ENCODE measurements at regions not wholly inside any gene's neighbourhood (a gene's known extent, or its start where the extent isn't known, plus 50 kb on each side); places are given as distances from the start of the nearest gene placed in this dataset.

DNA sequence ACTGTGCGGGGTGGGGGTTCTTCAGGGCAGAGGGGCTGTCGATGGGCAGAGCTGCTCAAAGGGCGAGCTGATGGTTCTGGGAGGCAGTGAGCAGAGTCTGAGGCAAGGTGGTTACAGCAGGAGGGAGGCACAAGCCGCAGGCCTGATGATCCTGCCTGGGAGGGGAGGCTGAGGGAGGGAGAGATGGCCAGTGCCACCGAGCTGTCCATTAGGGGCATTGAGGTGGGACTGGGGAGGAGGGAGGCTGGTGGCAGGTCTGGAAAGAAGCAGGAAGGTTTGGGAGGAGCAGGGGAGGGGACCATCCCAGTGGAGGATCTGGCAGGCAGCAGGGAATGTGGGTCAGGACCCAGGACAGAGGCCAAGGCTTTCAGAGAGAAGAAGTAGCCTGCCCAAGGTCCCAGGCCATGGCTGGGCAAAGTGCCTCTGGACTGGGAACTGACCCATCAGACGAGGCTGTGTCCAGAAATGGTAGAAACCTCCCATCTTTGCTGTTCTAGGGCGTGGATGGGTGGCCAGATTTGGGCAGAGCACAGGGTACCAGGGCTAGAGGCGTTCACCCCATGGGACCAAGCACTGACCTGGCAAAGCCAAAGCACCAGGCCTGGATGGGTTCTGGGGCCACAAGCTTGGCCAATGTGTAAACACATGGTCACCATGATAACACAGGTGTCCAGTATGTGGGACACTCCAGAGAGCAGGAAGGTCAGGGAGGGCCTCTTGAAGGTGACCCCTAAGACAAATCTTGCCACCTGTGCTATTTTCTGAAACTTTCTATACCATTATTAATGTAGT lies 55.5 kb downstream of the INHBB start:
- no peak for DNase-seq

DNA sequence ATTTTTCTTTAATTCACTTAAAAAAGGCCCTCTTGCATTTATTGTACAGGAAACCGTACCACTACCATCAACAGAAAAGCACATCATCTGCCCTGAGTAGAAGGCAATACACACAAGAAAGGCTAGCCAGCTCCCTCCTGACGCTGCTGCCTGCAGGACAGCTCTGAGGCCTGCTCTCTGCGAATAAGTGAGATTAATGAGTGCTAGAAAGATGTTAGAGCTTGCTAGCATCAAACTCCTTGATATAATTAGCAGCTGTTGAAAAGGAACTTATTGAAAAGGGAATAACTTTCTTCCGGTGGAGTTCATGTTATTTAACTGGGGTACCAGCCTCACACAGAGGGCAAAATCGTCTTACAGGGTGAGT lies 56.1 kb downstream of the INHBB start:
- no peak for DNase-seq

DNA sequence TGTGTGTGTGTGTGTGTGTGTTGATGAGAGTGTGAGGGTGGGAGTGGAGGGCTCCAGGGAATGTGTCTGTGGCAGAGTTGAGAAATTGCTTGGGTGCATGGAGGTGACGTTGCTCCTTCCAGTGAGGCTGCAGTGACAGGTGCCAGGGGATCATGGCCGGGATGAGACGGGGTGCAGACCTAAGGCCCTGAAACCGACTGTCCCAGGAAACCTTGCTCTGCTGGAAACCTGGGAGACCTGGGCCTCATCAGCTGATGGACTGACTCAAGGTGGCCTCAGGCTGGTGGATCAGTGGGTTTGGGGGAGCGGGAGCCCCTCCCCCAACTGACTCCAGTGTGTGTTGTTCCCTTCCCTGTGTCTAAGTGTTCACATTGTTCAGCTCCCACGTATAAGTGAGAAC lies 56.6 kb downstream of the INHBB start:
- DNase-seq: no peak

DNA sequence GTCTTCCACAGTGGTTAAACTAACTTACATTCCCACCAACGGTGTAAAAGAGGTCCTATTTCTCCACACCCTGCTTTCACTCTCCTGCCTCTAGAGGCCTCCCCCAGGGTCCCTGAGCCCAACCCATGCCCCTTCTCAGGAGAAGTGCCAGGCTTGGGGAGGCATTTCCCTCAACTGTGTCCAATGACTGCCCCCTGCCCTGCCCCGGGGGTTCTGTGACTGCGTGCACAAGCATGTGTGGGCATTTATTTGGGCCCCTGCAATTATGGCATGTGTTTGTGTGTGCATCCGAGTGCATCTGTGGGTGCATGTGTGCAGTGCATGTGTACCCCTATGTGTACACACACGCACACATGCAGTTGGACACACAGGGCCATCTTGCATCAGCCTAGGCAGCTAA lies 57.3 kb downstream of the INHBB start:
- DNase-seq: no peak

DNA sequence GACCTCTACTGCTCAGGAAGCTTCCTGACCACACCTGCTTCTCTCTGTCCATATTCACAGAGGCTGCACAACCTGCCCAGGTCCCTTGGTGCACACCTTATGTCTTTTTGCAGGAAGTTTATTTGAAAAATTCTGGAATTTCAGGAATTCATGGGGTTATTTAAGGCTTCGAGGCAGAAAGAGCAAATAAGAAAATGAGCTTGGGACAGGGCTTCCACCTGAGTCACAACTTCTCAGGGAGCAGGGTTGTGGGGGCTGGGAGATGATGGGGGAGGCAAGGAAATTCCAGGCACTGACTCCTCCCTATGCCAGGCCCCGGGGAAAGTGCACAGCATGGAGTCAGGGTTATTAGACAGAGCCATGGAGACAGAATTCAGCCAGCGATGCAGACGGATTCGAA lies 57.7 kb downstream of the INHBB start:
- DNase-seq: no peak

DNA sequence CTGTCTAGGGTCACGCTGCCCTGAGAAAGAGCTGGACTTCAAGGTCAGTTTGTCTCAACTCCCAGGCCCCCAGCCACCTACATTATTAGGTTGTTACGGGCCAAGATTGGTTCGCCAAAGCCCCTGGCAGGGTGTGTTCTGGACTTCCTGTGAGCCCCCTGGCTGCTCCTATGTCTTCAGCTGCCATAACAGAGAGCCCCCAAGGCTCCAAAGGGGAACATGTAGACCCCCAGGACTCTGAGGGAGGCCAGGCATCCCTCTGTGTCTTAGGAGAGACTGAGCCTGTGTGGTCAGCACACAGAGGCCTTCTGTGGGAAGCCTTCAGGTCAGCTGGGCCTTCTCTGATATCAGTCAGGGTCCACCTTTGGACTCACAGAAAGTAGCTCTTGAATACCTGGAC lies 58.3 kb downstream of the INHBB start:
- no peak for DNase-seq

DNA sequence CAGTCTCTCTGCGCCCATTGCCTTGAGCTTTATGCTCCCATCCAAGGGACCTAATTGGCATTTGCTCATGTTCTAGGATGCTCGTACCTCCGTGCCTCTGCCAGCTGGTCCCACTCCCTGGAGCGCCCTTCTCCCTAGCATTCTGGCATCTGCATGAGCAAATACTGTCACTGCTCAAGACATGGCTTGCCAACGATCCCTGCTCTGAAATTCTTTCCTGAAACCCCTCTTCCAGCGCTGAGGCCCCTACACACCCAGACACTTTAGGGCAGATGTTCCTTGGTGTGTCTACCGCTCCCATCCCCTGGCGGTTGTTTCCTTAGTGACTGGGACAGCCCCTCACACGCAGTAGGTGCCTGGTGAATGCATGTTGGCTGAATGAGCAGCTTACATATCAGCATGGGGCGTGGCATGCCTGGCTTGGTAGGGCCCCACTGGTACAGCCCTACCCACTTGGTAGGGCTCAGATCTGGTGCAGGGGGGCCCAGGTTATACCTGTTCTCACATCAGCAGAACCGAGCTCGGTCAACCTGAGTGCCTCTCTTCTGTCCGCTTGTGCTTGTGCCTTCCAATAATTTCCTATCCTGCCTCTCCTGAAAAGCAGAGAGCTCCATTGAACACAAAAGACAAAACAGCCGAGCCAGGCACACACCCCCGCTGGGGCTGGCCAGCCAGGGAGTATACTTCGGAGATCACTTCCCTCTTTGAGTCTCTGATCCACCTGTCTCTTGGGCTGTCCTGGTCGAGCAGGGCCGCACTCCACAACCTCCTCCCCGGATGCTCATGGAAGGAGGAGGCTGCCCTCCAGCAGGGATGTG lies 59.2 kb downstream of the INHBB start:
- no peak for DNase-seq

DNA sequence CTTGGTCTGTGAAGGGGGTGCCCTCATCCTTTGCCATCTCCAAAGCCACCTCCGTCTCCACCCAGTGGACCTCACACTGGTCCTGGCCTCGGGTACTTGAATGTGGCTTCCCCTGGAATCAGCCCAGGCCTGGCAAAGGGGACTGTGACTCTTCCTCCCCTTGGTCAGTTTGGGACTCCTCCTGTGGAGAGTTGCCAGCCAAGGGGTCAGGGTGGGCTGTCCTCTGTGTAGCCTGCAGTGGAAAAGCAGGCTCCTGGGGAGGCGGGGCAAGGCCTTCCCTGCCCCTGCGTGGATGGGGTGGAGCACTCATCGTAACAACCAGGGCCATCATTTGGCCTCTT lies 59.8 kb downstream of the INHBB start:
- no peak for DNase-seq

DNA sequence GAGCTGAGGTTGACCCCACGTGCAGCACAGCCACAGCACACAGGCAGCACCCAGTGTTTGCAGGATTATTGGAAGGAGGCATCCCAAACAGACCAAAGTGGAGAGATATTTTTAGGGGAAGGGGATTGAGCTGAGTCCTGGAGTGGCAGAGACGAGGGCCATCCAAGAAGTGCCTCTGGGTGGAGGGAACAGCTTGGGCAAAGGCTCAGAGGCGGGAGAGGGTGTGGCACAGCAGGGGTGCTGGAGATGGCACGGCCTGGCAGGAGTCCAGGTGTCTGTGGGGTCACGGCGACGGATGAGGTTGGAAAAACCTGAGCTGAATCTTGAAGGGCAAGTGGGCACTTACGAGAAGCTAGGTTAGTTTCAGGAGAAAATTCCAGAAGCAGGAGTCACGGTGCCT lies 60.6 kb downstream of the INHBB start:
- no peak for DNase-seq

DNA sequence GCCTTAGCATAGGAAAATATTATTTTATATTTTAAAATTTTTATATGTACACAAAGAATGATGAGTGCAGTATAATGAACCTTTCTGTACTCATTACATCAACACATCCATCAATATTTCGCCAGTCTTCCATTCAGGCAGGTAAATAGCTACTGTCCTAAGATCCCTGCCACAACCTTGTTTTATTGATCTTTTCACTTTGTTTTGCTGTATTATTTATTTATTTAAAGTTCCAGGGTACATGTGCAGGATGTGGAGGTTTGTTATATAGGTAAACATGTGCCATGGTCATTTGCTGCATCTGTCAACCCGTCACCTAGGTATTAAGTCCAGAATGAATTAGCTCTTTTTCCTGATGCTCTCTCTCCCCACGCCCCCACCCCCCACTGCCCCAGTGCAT lies 64.6 kb downstream of the INHBB start:
- DNase-seq: no peak

DNA sequence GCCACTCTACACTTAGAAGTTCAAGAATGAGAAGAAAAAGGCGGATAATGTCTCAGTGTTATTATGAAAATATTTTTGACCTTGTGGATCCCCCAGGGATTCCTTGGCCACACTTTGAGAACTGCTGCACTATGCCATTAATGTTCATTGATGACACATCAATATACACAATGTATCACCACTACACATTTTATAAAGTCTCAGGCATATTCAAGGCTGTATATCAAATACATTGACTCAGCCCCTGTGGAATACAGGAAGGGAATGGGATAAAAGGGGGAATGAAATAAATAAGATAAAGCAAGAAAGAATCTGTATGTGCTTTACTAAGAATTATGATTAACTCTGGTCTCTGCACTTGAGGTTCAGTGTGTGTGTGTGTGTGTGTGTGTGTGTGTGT lies 69.1 kb downstream of the INHBB start:
- no peak for DNase-seq

DNA sequence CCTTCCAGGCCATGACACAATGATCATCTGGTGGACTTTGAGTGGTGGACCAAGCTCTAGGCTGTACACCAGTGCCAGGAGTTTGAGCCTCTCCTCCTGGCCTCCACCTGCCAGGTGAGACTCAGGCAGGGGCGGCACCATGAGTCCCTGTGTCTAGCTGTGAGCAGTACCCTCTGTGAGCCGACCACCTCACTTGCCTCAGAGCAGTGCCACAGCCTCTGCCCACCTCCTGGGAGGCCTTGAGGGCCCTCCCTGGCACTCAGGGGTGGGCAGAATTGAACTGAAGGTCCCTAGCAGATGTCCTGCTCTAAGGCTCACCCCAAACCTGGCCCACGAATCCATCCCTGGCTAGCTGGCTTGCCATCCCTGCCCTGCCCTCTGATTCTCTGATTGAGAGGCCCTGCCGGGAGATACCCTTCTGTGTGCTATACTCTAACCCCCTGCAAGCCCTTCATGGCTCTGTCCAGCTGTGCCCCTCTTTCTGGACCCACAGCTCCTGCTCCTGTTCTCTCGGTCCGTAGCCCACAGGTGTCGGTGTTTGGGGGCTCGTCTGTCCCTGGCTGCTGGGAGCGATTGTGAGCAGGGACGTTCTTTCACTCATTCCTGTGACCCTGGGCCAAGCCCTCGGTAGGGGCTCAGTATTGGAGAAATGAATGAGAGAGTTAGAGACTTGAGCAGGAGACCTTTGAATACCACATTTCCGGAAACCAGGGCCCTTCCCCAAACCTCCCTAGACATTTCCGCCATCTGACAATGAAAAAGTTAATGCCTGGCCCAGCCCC lies 70.0 kb downstream of the INHBB start:
- no peak for DNase-seq

DNA sequence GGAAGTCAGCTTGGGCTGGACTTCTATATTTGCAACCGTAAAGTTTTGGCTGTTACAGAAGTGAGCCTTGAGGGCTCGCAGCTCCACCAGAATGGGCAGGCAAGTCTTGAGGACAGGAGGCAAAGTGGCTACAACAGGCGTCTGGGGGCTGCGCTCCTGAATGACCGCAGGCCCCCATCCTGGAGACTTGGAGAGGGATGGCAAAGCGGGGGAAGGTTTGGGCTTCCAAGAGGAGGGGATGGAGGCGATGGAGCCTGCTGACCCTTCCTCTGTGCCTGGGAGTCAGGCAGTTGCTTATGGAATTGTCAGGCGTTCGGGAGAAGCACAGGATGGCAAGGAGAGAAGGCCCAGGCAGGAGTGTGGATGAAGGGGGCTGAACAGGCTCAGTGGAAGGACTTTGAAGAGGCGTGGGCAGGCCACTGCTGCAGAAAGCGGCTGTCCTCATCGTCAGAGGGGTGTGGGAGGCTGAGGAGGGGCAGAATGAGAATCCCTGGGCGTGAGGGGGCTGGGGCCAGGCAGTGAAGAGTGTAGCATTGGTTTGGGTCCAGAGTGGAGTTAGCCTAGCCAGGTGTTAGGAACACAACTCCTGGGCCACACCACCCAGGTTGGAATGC lies 72.3 kb downstream of the INHBB start:
- no peak for DNase-seq

DNA sequence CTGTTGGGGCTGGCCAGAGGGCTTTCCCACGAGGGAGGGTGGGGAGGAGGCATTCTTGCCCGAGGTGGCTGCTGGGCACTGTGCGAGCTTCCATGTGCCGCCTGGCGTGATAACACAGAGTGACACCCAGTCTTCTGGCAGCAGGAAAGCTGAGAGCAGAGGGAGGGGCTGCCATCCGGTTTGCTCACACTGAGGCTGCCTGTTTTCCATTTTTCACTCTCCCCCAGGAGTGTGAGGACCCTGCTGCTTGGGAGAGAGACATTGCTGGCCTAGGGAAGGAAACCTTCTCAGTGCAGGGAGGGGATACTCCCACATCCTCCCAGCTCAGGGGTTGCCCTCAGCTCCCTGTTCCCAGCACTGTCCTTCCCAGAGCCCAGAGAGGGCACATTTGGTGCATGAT lies 73.1 kb downstream of the INHBB start:
- no peak for DNase-seq

DNA sequence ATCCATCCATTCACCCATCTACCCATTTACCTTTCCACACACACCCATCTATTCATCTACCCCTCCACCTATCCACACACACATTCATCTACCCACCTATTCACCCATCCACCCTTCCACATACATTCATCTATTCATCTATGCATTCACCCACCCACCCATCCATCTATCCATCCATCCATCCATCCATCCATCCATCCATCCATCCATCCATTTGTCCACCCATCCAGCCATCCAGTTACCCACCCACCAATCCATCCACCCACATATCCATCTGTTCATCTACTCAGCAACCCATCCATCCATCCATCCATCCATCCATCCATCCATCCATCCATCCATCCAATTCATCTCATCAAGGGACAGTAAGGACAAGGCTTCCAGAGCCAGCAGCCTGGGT lies 74.0 kb downstream of the INHBB start:
- DNase-seq: no peak

DNA sequence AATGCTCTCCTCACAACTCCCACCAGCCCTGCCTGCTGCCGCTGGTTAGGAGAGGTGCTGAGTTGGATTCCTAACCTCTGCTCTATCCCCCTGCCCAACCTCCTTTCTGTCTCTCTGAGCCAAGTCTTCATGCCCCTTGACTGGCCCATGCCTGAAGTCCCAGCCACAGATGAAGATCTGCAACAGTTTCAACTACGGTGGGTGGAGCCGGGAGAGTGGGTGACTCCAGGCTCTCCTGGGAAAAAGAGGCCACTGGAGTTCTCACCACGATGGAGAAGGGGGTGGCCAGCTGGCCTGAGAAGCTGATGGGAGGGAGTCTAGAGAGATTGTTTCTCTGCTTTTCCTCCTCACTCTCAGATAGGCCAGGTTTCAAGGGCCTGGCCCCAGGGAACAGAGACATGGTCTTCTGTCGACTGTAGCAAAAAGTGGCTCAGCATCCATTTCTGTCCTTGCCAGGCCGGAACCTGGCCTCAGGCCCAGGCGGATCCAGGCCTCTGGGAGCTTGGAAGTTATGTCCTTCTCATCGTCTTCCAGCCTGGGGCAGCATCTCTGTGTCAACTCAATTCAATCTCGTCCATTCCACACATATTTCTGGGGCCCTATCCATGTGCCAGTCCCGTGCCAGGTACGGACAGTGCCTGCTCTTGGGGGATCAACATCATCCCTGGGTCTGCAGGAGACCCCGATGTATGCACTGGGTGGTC lies 75.3 kb downstream of the INHBB start:
- DNase-seq: no peak

DNA sequence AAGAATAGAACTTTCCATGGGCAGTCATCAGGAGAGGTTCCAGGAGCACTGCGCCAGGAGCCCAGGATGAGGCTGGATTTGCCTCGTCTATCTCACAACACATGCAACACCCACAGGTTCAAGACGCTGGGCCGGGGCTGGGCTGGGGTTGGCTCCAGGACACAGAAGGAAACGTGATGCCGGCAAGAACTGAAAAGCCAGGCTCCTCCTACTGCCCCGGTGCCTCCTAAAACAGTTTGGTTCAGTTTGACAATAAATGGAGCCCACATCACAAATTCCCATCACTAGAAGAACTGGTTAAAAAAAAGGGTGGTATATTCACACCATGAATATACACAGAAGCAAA lies 75.9 kb downstream of the INHBB start:
- no peak for DNase-seq

DNA sequence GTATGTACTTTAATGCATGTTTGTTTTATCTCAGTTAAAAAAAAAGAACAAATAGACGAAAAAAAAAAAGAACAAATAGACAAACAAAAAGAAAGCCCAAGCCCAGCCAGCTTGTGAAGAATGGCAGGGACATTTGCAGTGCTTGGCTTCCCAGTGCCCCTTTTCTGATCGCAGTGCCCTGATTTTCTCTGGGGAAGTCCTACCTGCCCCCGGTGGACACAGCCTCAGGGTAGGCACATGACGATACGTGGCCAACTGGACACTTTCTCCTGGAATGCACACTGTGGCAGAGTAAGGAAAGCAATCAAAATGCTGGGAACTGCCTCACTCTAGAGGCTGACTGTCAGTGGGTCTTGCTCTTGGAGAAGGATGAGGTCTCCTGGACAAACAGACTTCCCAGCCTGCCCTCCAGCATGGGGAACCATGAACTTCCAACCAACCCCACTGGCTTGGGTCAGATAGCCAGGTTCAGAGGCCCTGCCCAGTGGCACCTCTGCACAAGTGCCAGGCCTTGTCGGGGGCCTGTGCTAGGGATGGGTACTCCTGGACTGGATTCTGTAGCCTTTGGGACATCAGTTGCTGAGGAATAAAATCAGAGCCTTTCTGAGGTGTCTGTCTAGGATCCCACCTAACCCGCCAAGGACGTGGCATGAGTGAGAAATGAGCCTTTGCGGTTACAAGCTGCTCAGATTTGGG lies 76.7 kb downstream of the INHBB start:
- DNase-seq: no peak

DNA sequence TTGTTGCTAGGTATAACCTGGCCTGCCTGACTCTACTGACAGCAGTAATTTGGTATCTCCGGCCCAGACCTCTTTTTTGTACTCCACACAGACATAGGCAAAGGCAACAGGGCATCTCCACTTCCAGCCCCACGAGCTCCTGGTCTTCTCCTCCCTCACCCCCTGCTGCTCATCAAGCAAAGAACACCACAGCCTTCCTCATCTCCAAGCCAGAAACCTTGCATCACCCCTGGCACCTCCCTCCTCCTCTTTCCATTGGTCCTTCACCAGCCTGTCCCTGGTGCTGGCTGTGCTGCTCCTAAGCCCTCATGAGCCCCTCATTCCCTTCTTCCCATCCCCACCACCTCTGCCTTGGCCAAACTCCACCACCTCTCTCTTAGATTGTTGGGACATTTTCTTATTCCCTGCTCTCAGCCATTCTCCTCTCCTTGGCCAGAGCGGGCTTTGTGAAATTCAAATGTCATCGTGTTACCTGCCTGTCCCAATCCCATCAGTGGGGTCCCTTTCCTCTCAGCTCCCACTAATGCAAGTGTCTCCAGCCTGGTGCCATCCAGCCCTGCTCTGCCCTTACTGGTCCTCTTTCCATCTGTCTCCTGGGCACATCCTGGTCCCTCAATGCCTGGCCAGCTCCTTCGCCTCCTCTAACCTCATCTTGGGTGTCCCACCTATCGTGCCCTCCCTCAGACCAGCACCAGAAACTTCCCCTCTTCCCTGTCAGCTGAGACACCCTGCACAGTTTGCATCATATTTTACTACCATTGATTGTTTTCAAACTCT lies 77.4 kb downstream of the INHBB start:
- DNase-seq: no peak

DNA sequence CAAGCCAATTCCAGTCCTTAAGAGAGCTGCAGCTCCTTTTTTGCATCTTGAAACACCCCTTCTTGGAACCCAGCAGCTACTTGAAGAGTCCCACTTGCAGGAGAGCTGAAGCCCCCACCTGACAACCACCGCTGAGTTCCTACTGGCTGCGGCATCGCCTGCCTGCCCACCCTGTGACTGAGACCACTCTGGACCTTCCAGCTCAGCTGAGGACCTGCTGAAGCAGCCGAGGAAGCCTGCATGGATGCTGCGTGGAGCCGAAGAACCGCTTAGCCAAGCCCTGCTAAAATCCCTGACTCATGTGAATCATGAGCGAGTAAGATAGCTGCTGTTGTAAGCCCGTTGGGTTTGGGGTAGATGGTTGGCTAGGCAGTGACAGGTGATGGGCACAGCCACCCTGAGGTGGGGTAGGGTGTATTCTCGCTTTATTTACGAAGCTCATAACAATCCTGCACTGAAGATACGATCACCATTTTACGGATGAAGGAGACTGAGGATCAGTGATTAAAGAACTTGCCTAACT lies 78.4 kb downstream of the INHBB start:
- no peak for DNase-seq

DNA sequence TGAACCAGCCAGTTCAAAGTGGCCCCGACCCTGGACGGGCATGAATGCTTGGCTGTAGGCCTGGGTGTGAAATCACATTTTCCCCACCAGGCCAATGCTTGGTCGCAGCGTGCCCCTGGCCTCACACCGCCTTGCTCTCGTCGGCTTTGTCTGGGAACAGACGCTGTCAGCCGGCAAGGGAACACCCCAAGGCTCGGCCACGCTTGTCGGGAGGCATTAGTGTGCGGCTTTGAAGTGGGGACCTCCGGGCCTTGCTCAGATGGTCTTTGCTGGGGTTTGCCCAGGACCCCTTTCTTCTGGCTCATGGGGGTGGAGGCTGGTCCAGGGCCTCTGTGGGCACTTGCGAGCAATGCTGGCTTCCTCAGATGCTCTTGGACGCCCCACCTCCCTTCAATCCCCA lies 79.1 kb downstream of the INHBB start:
- no peak for DNase-seq

All from central memory CD4-positive, alpha-beta T cell (primary cell).